ENCODE measurements at regions not wholly inside any gene's neighbourhood (a gene's known extent, or its start where the extent isn't known, plus 50 kb on each side); places are given as distances from the start of the nearest gene placed in this dataset.

GRCh38 chr2:128406736-128407554 lies 88.3 kb upstream of the HS6ST1 start:
- H3K4me1 ChIP-seq (ENCODE audit: control insufficient read depth, insufficient read depth, low read length), result peaks cover 3% of the 10 kb centered on the region
- no peaks in the 10 kb centered on the region for H3K27me3 ChIP-seq (ENCODE audit: control insufficient read depth, insufficient read depth, low read length)
- no peaks in the 10 kb centered on the region for H3K9me3 ChIP-seq (ENCODE audit: control insufficient read depth, insufficient read depth, low read length)
- H3K36me3 ChIP-seq (ENCODE audit: control insufficient read depth, insufficient read depth, low read length), result peaks cover 2% of the 10 kb centered on the region
- H3K9ac ChIP-seq (ENCODE audit: low read depth, low read length), result no peak overlapping the region
- H3K4me3 ChIP-seq (ENCODE audit: low read depth, low read length), result no peak overlapping the region

DNA sequence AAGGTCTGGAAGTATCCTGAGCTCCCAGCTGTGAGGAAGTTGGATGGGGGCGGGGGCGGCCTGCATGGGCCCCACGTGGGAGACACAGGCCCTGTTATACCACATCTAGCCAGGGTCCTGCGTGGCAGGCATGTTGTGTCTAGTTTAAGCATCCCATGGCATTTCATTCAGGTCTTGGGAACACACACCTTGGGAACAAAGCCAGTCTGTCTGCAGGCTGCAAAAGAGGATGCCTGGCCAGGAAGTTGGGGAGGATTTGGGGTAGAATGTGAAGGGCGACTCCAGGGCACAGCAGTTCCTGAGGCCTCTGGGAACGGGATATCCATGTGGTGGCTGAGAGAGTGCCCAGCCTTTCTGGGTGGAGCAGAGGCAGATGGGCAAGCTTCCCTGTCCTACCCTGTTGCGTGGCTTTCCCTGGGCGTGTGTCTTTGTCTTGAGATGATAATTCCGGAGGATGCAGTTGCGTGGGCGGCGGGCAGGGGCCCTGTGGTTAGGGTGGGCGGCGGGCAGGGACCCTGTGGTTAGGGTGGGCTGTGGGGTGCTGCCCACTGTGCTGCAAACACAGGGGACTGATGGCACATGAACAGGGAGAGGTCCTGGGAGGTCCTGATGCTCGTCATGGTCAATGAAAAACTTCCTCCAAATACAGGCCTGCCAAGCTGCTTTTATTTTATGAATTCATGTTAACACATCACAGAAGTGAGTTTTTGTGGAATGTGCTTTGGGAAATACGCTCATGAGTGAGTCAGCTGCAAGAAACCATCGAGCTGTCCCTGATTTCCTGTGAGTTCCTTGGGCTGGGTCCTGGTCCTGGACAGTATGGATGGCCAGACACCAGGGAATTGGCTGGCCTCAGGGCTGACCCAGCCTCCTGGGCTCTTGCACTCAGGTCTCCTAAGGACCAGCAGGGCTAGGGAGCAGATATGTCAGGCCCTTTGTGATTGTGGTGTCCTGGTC lies 90.0 kb upstream of the HS6ST1 start:
- no peaks in the 10 kb centered on the region for H3K27me3 ChIP-seq (ENCODE audit: control insufficient read depth, insufficient read depth, low read length)
- peaks cover 3% of the 10 kb centered on the region for H3K4me1 ChIP-seq (ENCODE audit: control insufficient read depth, insufficient read depth, low read length)
- H3K9me3 ChIP-seq (ENCODE audit: control insufficient read depth, insufficient read depth, low read length), result no peaks in the 10 kb centered on the region
- no peak overlapping the region for H3K9ac ChIP-seq (ENCODE audit: low read depth, low read length)
- H3K36me3 ChIP-seq (ENCODE audit: control insufficient read depth, insufficient read depth, low read length), result peaks cover 2% of the 10 kb centered on the region
- H3K4me3 ChIP-seq (ENCODE audit: low read depth, low read length), result no peak overlapping the region

- Histone ChIP-seq H3K4me3 (ENCODE audit: low read depth, low read length) (no peak overlapping the region), H3K36me3 (ENCODE audit: control insufficient read depth, insufficient read depth, low read length) (peaks cover 2% of the 10 kb centered on the region), H3K9me3 (ENCODE audit: control insufficient read depth, insufficient read depth, low read length) (no peaks in the 10 kb centered on the region), H3K4me1 (ENCODE audit: control insufficient read depth, insufficient read depth, low read length) (peaks cover 3% of the 10 kb centered on the region), H3K27me3 (ENCODE audit: control insufficient read depth, insufficient read depth, low read length) (no peaks in the 10 kb centered on the region), H3K9ac (ENCODE audit: low read depth, low read length) (no peak overlapping the region)
Observed at GRCh38 chr2:128409326-128410034, 90.8 kb upstream of the HS6ST1 start.

DNA sequence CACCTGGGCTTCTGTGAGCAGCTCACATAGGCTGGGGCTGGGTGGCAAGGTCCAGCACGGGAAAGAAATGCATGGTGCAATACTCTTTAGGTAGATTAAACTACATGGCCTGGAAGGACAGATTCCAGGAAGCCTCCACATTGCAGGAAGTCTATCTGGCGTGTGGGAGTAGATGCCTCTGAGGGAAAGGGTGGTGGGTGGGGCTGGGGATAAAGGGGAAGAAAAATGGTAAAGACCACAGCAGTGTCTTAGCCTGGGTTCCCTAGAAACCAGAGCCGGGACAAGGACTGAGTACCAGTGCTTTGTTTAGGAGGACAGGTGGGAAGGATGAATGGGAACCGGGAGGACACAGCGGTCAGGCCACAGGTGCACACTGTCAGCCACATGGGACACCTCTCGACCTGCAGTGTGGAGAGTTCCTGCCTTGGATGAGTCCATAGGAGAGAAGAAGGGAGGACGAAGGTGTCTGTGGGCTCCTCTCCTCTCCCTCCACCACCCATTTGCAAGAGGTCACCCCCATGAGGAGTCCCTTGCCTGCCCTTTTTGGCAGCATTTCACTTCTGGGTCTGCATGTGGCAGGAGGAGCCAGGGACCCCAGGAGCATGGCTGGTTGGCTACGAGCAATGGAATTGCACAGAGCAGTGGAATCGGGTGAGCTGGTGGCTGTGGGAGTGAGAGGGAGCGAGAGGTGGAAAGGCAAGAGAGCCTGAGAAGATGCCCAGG lies 91.5 kb upstream of the HS6ST1 start:
- Histone ChIP-seq H3K27me3 (ENCODE audit: control insufficient read depth, insufficient read depth, low read length) (no peaks in the 10 kb centered on the region), H3K9ac (ENCODE audit: low read depth, low read length) (no peak overlapping the region), H3K9me3 (ENCODE audit: control insufficient read depth, insufficient read depth, low read length) (no peaks in the 10 kb centered on the region)

GRCh38 chr2:128410758-128411215 lies 92.1 kb upstream of the HS6ST1 start:
- Histone ChIP-seq H3K9me3 (ENCODE audit: control insufficient read depth, insufficient read depth, low read length) (no peaks in the 10 kb centered on the region), H3K4me3 (ENCODE audit: low read depth, low read length) (no peak overlapping the region), H3K9ac (ENCODE audit: low read depth, low read length) (no peak overlapping the region), H3K36me3 (ENCODE audit: control insufficient read depth, insufficient read depth, low read length) (no peaks in the 10 kb centered on the region), H3K27me3 (ENCODE audit: control insufficient read depth, insufficient read depth, low read length) (no peaks in the 10 kb centered on the region), H3K4me1 (ENCODE audit: control insufficient read depth, insufficient read depth, low read length) (peaks cover 3% of the 10 kb centered on the region)

More for the DNA sequence above, 91.5 kb upstream of the HS6ST1 start:
- peaks cover 2% of the 10 kb centered on the region for H3K36me3 ChIP-seq (ENCODE audit: control insufficient read depth, insufficient read depth, low read length)
- no peak overlapping the region for H3K4me3 ChIP-seq (ENCODE audit: low read depth, low read length)
- H3K4me1 ChIP-seq (ENCODE audit: control insufficient read depth, insufficient read depth, low read length), result peaks cover 3% of the 10 kb centered on the region

- no peaks in the 10 kb centered on the region for H3K27me3 ChIP-seq (ENCODE audit: control insufficient read depth, insufficient read depth, low read length)
- H3K4me3 ChIP-seq (ENCODE audit: low read depth, low read length), result no peak overlapping the region
- H3K9ac ChIP-seq (ENCODE audit: low read depth, low read length), result no peak overlapping the region
- H3K4me1 ChIP-seq (ENCODE audit: control insufficient read depth, insufficient read depth, low read length), result peaks cover 3% of the 10 kb centered on the region
- no peaks in the 10 kb centered on the region for H3K9me3 ChIP-seq (ENCODE audit: control insufficient read depth, insufficient read depth, low read length)
- H3K36me3 ChIP-seq (ENCODE audit: control insufficient read depth, insufficient read depth, low read length), result no peaks in the 10 kb centered on the region
Observed at GRCh38 chr2:128411431-128411830, 92.8 kb upstream of the HS6ST1 start.

DNA sequence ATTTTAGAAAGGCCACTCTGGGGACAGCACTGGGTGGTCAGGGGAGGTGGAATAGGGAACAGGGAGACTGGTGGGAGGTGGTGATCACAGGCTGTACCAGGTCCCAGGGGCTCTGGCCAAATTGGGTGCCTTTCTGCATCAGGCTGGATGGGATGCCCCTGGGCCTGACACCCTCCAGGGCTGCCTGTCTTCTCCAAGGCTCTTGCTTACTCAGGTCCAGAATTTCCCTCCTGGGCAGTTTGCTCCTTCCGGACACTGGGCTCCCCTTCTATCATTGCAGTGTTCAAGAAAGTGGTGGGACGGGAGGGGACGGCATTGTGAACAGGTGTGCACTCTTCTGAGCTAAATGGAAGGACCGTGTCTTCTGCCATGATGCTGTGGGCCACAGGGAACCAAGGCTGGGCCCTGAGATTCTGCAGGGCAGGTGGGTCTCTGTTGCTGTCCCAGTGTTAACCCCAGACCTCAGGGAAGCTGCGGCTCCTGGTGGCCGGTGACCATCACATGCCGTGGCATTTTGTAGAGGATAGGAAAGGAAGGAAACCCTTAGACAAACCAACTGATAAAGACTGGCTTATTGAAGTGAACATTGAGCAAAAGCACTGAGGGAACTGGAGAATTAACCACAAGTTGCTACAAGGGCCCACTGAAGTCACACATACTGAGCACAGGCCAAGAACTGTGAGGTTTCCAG lies 93.7 kb upstream of the HS6ST1 start:
- no peaks in the 10 kb centered on the region for H3K36me3 ChIP-seq (ENCODE audit: control insufficient read depth, insufficient read depth, low read length)

GRCh38 chr2:128413014-128413717 lies 94.5 kb upstream of the HS6ST1 start:
- Histone ChIP-seq H3K9ac (ENCODE audit: low read depth, low read length) (no peak overlapping the region), H3K27me3 (ENCODE audit: control insufficient read depth, insufficient read depth, low read length) (no peaks in the 10 kb centered on the region), H3K4me1 (ENCODE audit: control insufficient read depth, insufficient read depth, low read length) (no peaks in the 10 kb centered on the region), H3K9me3 (ENCODE audit: control insufficient read depth, insufficient read depth, low read length) (no peaks in the 10 kb centered on the region), H3K36me3 (ENCODE audit: control insufficient read depth, insufficient read depth, low read length) (no peaks in the 10 kb centered on the region), H3K4me3 (ENCODE audit: low read depth, low read length) (no peak overlapping the region)

More for the DNA sequence above, 93.7 kb upstream of the HS6ST1 start:
- H3K4me3 ChIP-seq (ENCODE audit: low read depth, low read length), result no peak overlapping the region
- H3K9ac ChIP-seq (ENCODE audit: low read depth, low read length), result no peak overlapping the region
- H3K9me3 ChIP-seq (ENCODE audit: control insufficient read depth, insufficient read depth, low read length), result no peaks in the 10 kb centered on the region
- H3K27me3 ChIP-seq (ENCODE audit: control insufficient read depth, insufficient read depth, low read length), result no peaks in the 10 kb centered on the region
- H3K4me1 ChIP-seq (ENCODE audit: control insufficient read depth, insufficient read depth, low read length), result no peaks in the 10 kb centered on the region

DNA sequence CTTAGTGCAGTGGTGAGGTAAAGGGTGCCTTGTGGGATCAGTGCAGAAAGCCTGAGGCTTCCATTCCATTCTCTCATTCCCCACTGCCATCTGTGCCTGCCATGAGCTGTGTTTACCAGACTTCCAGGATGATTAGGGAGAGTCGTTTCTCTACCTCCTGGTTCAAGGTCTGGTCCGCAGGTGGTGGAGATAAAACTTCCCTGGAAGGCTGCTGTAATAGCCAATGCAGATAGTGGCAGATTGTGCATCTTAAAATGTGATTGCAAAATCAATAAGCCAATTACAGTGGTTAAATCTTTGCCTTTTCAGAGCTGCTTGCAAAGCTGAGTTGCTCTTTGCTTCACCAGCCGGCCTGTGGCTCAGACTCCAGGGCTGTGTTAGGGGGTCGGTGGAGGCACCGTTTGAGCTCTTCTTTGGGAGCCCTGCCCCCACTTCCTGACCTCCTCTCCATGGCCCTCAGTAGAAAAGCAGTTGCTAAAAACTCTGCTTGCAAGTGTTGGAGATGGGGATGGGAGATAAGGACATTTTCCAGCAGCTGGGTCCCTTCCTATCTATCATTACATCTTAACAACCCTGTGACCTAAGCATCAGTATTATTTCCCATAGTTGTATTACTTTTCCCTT lies 95.2 kb upstream of the HS6ST1 start:
- H3K27me3 ChIP-seq (ENCODE audit: control insufficient read depth, insufficient read depth, low read length), result no peaks in the 10 kb centered on the region
- H3K4me1 ChIP-seq (ENCODE audit: control insufficient read depth, insufficient read depth, low read length), result no peaks in the 10 kb centered on the region
- no peaks in the 10 kb centered on the region for H3K36me3 ChIP-seq (ENCODE audit: control insufficient read depth, insufficient read depth, low read length)
- H3K4me3 ChIP-seq (ENCODE audit: low read depth, low read length), result no peak overlapping the region
- no peak overlapping the region for H3K9ac ChIP-seq (ENCODE audit: low read depth, low read length)
- H3K9me3 ChIP-seq (ENCODE audit: control insufficient read depth, insufficient read depth, low read length), result no peaks in the 10 kb centered on the region

DNA sequence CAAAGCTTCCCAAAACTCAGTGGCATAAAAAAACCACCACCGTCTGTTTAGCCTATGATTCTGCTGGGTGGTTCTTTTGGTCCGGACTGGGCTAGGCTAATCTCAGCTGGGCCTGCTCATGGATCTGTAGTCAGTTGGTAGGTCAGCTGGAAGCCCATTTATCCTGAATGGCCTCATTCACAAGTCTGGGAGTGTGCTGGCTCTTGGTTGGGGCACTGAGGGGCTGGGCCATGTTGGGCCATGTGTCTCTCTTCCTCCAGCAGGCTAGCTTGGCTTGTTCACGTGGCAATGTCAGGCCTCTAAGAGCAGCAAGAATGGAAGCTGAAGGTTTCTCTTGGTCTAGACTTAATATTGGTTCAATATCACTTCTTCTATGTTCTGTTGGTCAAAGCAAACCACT lies 95.7 kb upstream of the HS6ST1 start:
- Histone ChIP-seq H3K9ac (ENCODE audit: low read depth, low read length) (no peak overlapping the region), H3K4me1 (ENCODE audit: control insufficient read depth, insufficient read depth, low read length) (no peaks in the 10 kb centered on the region), H3K4me3 (ENCODE audit: low read depth, low read length) (no peak overlapping the region), H3K9me3 (ENCODE audit: control insufficient read depth, insufficient read depth, low read length) (no peaks in the 10 kb centered on the region), H3K36me3 (ENCODE audit: control insufficient read depth, insufficient read depth, low read length) (no peaks in the 10 kb centered on the region), H3K27me3 (ENCODE audit: control insufficient read depth, insufficient read depth, low read length) (no peaks in the 10 kb centered on the region)
